ENCODE measurements at regions not wholly inside any gene's neighbourhood (a gene's known extent, or its start where the extent isn't known, plus 50 kb on each side); places are given as distances from the start of the nearest gene placed in this dataset.

DNA sequence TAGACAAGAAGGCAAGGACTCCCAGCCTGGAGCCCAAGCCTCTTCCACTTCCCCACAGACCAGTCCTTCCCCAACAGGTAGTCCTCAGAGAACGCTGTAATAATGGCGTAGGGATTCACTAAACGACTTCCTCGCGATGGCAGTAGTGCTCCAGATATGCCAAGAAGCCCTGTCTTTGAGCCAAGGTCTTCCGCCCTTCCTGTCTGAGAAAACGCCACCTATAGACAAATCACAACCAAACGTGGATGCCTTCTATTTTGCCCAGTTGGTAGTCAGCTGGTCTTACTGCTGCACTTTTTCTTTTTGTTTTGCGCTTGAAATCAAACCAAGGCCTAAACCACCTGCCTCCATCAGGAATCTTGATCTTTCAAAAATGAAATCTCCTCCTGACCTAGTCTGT, 203.3 kb downstream of the OR13H1 start:
- TF ChIP-seq, protein P1, sequence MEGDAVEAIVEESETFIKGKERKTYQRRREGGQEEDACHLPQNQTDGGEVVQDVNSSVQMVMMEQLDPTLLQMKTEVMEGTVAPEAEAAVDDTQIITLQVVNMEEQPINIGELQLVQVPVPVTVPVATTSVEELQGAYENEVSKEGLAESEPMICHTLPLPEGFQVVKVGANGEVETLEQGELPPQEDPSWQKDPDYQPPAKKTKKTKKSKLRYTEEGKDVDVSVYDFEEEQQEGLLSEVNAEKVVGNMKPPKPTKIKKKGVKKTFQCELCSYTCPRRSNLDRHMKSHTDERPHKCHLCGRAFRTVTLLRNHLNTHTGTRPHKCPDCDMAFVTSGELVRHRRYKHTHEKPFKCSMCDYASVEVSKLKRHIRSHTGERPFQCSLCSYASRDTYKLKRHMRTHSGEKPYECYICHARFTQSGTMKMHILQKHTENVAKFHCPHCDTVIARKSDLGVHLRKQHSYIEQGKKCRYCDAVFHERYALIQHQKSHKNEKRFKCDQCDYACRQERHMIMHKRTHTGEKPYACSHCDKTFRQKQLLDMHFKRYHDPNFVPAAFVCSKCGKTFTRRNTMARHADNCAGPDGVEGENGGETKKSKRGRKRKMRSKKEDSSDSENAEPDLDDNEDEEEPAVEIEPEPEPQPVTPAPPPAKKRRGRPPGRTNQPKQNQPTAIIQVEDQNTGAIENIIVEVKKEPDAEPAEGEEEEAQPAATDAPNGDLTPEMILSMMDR (conservative IDR thresholded peaks at IDR 0.05; ENCODE audit: low read depth, low read length), result peak; percentile 54
- TF ChIP-seq EZH2 (IDR thresholded peaks at IDR 0.05; ENCODE audit: borderline replicate concordance, low read depth, low read length, poor library complexity, severe bottlenecking), result no peak
